HG02678 (cell line): ENCODE measurements at regions not wholly inside any gene's neighbourhood (a gene's known extent, or its start where the extent isn't known, plus 50 kb on each side); places are given as distances from the start of the nearest gene placed in this dataset.

Experiments
- ATAC-seq: cut with Tn5 transposase; IDR thresholded peaks from one replicate; pipeline ENCODE4 v1.9.1; 2021; ENCODE audit warnings: mild to moderate bottlenecking, moderate library complexity; ENCODE audit not compliant: unreplicated experiment

DNA sequence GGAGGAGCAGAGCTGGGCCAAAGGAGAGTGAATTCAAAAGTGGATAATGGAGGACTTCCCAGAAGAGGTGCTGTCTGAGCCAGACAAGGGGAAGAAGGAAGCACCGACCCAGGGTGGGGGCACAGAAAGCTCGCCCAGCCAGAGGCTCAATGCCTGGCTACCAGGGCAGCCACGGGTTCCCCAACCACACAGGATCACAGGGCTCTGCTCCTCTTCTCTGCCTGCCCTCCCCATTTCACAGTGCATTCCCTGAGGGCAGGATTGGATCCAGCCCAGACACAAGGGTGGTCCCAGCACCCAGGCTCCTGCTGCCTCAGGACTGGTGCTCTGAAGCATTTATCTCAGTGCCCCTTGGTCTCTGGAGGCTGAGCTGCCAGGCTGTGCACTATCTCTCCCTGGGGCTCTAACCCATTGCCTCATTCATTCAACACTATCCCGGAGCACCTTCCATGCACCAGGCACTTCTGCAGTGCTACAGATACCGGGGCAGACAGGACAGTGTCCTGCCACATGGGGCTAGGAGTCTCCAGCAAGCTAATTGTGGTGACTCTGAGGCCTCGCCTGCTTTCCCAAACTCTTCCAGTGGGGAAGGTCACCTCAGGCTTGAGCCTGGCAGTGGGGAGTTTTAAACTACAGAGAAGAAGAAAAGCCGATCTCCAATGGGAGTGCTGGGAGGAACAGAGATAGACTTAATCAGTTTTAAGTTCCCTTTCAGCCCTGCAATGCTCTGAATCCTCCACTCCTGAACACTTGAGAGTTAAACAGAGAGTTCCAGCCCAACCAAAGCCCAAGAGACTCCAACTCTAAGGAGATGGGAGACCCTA lies 201.8 kb upstream of the ZMIZ1 start:
- no peak for ATAC-seq

DNA sequence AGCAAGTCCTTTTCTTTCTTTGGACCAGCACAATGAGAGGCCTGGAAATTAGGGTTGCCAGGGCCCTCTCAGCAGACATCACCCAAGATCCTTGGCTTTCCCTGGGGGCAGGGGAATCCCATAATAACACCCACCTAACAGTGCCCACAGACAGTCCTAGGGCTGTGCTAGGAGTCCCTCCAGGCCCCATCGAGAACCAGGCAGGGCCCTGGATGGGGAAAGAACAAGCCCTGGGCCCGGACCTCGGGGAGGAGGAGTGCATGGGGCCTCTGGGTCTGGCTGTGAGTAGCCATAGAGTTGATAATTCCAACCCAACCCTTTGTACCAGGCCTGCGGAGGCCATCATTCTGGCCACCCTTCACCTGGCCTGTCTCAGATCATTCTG lies 201.2 kb upstream of the ZMIZ1 start:
- no peak for ATAC-seq

DNA sequence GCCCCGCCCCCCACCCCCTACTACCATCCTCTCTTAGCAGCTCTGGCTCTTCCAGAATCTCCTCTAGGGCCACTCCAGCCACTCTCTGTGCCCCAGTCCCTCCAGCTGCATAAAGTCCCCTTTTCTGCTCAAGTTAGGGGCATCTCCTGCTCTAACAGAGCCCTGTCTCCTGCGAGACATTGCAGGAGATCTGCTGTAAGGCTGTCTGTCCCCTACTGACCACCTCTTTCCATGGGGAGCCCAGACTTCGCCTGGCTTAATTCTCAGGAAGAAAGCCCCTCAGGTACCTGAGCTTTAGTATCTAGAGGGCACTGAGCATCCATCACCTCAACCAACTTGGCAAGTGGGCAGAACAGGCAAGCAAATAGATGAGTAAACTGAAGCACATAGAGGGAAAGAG lies 200.7 kb upstream of the ZMIZ1 start:
- ATAC-seq: no peak

DNA sequence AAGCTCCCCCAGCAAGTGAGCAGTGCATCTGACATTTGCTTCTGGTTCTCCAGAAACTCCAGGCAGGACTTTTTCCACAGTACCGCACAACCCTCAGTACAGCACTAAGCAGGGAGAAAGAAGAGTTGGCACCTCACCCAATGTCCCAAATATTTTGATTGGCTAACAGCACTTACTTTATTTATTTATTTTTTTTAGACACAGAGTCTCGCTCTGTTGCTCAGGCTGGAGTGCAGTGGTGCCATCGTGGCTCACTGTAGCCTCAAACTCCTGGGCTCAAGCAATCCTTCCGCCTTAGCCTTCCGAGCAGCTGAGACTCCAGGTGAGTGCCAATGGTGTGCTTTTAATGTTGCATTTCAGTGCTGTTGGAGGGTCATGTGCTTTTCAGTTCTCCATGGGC lies 200.3 kb upstream of the ZMIZ1 start:
- no peak for ATAC-seq

DNA sequence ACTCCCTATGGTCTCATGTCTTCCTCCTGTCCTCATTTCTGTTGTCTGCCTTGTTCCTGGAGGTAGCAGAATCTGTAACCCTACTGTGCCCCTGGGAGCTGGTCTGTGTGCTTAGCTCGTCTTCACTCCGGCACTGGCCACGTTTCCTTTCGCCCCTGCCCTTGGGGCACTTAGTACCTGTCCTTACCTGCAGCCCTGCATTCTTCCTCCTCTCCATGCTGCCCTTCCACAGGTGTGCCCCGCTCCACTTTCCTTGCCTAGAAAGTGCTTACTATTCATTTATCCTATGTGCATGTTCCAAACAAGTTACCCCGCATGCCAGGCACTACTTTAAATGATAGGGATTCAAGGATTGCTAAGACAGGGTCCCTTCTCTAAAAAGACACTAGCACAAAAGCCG lies 199.9 kb upstream of the ZMIZ1 start:
- no peak for ATAC-seq

DNA sequence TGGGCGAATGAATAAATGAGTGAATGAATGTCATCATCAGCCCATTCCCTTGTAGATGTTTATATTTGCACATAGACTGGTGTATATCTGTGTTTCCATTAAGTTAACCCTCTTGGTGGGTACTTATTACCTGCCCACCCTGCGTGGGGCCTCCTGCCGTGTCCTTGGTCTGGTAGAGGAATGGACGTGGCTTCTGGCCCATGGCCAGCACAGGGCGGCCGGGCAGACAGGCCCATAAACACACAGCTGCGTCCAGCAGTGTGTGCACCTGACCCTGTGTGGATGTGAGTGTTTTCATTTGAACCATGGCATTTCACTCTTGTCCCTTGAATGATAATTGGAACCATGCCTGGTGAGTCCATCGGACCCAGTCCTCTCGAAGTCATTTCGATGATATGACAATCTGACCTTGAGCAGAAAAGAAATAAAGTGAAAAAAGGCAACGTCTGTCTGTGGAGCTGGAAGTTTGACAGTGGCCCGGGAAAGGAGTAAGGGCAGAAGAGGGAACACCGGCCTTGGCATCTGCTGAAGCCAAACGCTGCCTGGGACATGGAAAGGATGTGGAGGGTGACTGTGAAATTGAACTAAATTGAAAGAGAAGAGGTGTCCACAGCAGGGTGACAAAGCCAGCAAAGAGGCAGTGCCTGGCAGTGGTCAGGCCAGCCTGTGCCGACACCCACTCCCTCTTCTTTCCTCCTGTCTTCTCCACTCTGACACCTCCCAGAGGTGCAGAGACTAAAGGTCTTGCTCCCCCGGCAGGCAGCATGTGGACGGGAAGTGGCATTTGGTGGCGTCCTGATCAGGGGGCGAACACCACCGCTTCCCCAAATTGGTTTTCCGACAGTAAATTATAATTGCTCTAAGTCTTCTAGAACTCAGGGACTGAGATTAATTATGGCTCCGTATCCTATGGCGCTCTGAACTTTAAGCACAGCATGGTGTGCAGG lies 199.0 kb upstream of the ZMIZ1 start:
- no peak for ATAC-seq

DNA sequence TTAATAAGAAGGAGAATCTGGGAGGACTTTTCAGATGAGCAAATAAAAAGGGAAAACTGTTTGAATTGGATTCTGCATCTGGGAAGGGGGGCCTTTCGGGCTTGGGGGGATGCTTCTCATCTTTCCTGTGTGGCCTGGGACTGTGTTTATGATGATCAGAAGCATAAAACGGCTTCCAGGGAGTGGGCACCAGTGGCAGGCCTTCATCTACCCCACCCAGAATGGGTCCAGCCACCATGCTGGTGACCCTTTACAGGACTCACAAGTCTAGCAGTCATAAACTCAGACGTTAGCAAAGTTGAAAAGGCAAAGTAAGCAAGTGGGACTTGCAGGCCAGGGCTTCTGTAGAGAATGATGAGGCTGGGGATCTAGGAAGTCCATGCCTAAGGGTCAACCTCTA lies 198.3 kb upstream of the ZMIZ1 start:
- no peak for ATAC-seq

DNA sequence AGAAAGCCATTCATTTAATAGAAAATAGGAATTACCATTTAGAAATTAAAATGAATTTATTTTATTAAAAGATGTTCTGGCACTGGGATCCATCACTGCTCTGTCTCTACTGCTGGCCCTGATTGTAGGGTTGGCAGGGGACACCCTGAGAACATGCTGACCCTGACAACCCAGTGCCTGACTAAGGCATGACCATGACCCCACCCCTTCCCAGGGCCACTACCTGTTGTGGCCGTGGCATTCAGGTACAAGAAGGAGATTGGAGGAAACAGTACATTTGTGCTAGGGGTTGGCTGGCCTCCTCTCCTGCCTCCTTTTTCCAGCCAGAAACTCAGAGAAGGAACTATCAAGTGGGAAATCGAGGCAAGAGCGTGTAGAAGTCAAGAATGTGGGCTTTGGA lies 197.0 kb upstream of the ZMIZ1 start:
- no peak for ATAC-seq

DNA sequence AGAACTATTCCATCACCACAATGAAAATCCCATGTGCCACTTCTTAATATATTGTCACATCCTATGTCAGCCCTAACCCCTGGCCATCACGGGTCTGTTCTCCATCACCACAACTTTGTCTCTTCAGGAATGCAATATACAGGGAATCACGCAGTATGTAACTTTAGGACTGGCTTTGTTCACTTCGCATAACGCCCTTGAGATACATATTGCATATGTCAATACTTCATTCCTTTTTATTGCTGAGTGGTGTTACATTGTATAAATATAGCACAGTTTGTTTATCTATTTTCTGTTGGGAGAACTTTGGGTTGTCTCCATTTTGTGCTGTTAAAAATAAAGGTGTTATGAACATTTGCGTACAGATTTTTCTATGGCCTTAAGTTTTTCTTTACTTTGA lies 195.4 kb upstream of the ZMIZ1 start:
- ATAC-seq: no peak

DNA sequence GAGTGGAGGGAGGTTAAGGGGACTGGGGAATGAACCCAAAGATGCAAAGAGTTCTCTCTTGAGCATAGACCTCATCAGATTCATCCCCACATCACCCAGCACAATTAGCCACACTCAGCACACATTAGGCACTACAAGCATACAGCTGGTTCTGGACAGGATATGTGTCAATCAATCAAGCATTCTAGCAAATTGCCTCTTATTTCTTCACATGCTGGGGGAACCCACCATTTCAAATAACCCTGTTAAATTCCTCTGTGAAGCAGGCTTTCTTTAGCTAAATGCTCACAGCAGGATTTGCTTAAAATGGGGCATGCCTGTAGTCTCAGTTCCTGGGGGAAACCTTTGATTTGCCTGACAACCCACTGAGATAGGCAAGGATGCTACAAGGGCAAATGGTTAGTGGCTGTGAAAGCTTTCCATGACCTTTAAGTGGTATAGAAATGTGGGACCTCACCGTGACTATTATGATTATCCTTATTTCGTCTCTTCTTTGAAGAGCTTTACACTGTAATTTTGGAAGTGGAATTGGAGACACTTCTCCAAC lies 193.4 kb upstream of the ZMIZ1 start:
- no peak for ATAC-seq

DNA sequence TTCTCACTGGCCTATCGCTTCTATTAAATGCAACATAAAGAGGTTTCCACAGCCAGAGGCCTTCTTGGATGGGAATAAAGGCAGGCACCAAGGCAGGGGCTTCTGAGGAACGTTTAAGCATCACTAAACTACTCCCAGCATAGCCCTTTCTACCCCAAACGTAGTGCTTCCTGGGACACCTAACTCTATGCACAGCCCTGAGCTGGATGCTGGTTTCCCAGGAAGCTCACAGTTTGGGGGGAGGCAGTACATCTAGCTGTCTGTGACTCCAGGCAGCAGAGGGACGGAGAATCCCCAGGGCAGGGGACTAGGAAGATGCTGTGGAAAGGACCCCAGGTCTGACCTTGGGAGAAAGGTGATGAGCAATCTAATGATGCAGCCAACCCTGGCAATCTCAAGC lies 192.8 kb upstream of the ZMIZ1 start:
- ATAC-seq: no peak

DNA sequence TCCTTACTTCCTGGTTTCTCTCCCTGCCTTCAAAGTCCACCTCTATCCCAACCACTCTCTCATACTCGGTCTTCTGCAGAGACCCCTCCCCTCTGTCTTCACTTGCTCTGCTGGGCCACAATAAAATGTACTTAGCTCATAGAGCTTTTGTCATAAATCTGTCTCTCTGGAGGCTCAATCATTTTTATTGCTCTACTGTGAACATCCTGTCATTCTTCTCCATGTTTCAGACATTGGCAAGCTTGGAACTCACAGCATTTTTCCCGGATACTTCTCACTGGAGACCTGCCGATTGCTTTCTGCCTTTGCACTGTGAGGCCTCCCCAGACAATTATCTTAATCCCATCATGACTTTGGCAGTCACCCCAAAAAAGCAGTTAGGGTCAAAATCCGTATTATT lies 192.3 kb upstream of the ZMIZ1 start:
- no peak for ATAC-seq

DNA sequence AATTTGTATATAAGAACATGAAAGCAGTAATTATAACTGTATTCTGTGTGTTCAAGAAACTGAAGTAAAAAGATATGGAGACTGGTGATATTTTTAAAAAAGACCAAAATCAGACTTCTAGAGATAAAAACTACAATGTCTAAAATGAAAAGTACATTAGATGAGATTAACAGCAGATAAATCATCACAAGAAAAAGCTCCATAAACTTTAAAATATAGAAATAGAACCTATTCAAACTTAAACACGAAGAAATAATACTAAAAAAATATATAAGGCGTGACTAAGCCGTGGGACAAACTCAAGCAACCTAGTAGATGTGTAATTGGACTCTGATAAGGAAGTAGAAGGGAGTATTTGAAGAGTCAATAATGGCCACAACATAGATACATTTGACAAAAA lies 189.1 kb upstream of the ZMIZ1 start:
- ATAC-seq: no peak

DNA sequence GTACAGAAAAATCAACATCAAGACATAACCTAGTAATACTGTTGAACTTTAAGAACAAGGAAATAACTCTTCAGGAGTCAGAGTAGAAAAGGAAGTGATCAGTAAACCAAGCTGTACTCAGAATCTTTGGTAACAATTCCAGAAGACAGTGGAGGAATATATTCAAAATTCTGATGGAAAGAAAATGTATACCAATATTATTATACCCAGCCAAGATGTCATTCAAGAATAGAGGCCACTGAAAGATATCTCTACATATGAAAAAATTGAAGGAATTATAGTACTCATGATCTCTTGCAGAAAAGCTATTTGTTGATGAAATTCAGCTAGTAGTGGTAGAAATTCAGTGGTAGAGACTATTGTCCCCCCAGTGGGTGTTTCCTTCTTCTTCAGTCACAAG lies 182.6 kb upstream of the ZMIZ1 start:
- no peak for ATAC-seq

DNA sequence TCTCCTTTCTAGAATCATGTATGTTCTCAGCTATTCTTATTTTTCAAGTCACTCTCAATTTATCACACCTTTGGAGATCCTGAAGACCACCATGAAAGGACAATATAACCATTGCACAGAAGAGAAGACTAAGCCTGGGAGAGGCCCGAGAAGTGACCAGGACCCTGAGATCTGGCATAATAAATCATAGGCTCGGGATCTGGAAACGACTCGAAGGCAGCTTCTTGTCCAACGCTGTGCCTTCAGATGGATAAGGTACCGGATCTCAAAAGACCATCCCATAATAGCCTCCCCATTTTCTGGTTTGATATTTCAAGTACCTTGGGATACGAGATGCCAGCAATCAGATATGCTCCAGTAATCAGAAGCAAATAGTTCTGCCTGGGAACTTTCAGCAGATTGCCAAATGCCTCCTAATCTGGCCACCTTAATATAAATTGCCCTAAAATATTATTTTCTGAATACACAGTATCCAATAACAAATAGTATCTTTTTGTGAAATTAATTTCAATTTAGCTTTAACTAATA lies 179.2 kb upstream of the ZMIZ1 start:
- ATAC-seq: no peak

DNA sequence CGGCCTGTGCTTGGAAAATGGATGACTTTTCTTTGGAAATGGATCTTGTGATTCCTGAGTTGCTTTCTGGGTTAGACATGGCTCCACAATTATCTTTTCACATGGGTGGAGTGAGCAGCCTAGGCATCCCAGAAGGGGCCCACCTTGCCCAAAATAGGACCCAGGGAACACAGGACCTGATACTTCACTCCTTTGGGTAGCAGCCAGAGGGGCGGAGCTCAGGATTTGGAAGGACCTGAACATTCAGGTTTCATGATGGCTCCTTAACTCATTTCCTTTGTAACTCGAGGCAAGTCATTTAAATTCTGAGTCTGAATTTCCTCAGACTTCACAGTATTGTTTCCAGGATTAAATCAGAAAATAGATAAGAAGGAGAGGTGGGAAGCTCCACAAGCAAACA lies 178.3 kb upstream of the ZMIZ1 start:
- no peak for ATAC-seq

DNA sequence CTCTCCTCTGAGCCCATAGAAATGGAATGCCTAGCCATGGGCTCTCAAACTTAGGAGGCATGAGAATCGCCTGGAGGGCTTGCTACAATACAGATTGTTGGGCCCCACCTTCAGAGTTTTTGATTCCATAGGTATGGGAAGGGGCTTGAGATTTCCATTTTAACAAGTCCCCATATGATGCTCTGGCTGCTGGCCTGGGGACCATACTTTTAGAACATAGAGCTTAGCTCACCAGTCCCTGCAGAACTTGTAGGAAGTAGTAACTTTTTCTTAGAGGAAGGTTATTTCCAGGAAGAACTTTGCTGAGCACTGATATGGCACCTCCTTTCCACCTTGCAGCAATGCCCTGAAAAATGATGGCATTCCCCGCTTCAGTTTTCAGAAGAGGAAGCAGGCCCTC lies 177.0 kb upstream of the ZMIZ1 start:
- ATAC-seq: no peak

DNA sequence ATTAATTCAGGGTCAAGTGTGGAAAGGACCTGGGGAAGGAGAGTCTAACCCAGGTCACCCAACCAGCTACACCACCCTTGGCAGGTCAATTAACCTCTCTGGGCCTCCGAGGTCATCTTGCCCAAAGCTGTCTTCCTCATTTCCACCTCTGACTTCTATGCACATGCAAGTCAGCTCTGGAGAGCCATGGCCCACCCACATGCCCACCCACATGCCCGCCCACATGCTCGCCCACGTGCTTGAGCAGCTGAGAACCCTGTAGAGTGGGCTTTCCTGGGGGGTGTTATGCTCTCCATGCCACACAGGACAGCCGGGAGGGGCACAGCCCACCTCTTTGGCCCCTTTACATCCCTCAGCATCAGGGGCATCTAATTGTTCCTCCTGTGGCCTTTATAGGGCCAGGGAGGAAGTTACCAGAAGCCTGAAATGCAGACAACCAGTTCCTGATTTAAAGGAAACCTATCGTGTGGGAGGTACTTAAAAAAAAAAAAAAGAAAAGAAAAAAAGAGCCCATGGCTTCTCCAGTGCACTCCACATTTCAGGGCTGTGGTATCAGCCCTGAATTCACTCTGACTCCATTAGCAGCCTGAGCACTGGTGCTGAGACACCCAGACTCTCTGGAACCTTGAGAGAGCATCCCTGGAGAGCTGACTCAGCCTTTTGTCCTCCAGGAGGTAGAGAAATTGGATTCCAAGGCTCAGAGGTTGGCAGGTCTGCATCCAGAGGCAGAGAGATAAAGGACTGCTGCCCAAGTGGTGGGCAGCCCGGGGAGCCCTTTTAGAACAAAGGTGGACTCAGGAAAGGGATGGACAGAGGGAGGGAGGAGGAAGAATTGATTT lies 176.2 kb upstream of the ZMIZ1 start:
- ATAC-seq: no peak

DNA sequence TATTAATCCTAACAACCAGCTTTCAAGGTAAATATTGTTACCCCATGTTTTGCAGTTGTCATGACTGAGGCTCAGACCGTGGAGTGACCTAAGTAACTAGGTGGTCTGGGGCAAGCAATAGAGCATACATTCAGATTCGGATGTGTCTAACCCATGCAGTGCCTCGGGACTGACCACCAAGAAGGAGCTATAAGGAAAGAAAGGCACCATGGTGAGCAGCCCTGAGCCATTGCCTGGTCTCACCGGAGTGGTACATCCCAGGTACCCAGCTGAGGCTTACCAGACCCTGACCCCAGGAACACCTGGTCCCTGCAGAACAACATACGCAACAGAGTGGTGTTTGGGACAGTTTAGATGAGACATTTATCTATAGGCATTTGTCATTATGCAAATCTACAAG lies 175.5 kb upstream of the ZMIZ1 start:
- ATAC-seq: no peak

DNA sequence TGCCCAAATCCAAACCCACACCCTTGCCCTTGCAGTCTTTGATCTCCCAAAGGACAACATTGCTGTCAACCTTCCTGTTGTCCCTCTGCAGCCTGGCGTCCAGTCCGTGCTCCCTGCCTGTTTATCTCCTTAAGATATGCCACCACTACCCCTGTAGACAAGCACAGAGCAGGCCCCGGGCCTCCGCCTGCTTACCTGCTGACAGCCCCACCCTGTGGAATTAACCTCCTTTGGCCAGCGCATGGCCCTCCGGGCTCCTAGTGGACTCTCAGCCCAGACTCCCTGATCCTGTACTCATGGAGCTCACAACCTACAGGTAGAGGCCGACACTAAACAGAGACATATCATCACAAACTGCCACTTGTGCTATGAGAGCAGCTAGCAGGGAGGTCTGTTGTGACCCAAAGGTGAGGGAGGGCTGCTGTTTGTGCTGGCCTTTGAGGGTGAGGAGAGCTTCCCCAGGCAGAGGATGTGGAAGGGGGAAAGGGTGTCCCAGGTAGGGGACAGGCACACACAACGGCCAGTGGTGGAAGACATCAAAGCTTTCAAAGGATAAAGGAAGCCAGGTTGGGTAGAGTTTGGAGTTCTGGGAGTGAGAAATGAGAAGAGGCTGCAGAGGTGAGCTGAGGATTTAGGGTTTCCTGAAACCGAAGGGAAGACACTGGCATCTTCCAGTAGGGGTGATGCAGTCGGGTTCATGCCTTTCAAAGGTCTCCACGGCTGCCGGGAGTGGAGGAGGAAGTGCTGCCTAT lies 174.5 kb upstream of the ZMIZ1 start:
- ATAC-seq: no peak
